Stimulated activated CD8-positive, alpha-beta memory T cell treated with anti-CD3 and anti-CD28 coated beads, Interleukin-15, amount 100 ng/mL, for 1 hour (primary cell): ENCODE measurements at regions not wholly inside any gene's neighbourhood (a gene's known extent, or its start where the extent isn't known, plus 50 kb on each side); places are given as distances from the start of the nearest gene placed in this dataset.

Source experiments
- DNase-seq: peaks from one replicate; pipeline ENCODE4 v3.0.0-alpha.2; 2020; ENCODE audit warnings: low read depth

GRCh38 chr3:102114264-102114979, 265.1 kb downstream of the NFKBIZ start:
- peak; percentile 14 for DNase-seq

DNA sequence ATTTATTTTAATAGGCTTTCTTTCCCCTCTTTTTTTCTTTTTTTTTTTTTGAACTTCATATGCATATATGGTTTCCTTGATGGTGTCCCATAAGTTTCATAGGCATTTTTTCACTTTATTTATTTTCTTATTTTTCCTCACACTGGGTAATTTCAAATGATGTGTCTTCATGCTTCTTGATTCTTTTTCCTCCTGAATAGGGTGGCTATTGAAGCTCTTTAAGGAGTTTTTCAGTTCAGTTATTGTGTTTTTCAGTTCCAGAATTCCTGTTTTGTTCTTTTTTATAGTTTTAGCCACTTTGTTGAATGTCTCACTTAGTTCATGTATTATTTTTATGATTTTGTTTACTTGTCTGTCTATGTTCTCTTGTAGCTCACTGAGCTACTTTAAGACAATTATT, 273.2 kb downstream of the NFKBIZ start:
- DNase-seq: no peak

- DNase-seq: no peak
Observed at GRCh38 chr3:102123590-102124190, 274.4 kb downstream of the NFKBIZ start.

GRCh38 chr3:102124282-102124681, 275.0 kb downstream of the NFKBIZ start:
- DNase-seq: no peak

DNA sequence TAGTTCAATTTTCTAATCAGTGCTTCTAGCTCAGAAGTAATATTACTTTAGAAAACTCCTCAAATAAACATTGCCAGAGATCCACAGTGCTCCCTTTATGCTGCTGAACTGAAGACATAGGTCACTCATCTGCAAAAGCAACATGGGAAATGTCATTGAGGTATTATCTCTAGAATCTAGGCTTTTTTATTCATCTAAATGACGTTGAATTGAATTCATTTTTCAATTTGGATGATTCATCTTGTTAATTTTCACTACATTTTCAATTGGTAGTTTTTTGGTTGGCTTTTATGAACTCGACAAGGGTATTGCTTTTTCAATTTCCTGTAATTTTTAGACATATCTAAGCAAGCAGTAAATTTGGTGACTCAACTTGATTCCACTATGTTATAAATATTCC, 275.4 kb downstream of the NFKBIZ start:
- DNase-seq: no peak

GRCh38 chr3:102125197-102125993, 276.1 kb downstream of the NFKBIZ start:
- DNase-seq: no peak

GRCh38 chr3:102125994-102126368, 276.7 kb downstream of the NFKBIZ start:
- DNase-seq: no peak

GRCh38 chr3:102129760-102130608, 280.7 kb downstream of the NFKBIZ start:
- DNase-seq: no peak

GRCh38 chr3:102132370-102132769, 283.1 kb downstream of the NFKBIZ start:
- no peak for DNase-seq

- no peak for DNase-seq
Observed at GRCh38 chr3:102133376-102133775, 284.1 kb downstream of the NFKBIZ start.

DNA sequence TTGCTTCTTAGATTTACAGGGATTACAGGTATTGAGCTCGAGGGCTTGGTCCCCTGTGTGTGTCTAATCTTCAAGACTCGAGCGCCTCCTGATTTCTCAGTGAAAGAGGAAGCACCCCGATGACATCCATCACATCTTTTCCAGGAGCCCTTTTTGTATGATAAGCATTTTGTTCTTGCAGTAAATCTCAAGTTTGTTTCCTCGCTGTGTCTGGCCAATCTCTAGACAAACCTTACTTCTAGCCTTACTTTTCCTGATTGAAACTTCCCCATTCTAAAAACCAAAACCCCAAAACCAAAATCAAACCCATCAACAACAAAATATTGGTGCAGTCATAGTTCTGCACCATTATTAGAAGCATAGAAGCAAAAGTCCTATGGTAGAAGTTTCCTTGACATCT, 286.0 kb downstream of the NFKBIZ start:
- no peak for DNase-seq

- DNase-seq: no peak
Observed at GRCh38 chr3:102136183-102136582, 286.9 kb downstream of the NFKBIZ start.

GRCh38 chr3:102140116-102140515, 290.8 kb downstream of the NFKBIZ start:
- DNase-seq: no peak

GRCh38 chr3:102141096-102141927, 292.0 kb downstream of the NFKBIZ start:
- no peak for DNase-seq

GRCh38 chr3:102141928-102142239, 292.6 kb downstream of the NFKBIZ start:
- DNase-seq: no peak

DNA sequence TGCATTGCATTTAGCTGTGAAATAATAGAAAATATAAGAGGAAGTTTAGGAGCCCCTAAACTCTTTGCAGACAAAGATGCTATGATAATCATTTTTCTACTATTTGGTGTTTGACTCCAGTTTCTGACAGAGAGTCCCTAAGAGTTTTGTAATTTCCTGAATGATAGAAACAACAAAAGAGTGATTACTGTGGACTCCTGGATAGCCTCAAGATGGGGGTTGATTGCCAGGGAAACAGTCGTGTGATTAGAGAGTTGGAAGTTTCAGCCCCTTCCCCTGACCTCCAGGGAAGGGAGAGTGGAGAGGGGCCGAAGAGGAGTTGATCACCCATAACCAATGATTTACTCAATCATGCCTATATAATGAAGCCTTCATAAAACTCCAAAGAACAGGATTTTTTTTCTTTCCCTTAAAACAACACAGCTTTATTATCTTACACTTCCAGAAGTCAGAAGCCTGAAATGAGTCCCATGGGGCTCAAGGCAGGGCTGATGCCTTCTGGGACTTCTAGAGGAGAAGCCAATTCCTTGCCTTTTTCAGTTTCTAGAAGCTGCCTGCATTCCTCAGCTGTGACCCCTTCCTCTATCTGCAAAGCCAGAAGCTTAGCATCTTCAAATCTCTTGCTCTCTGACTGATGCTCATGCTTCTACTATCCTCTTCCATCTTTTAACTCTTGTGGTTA, 292.3 kb upstream of the ZPLD1 start:
- DNase-seq: no peak

DNA sequence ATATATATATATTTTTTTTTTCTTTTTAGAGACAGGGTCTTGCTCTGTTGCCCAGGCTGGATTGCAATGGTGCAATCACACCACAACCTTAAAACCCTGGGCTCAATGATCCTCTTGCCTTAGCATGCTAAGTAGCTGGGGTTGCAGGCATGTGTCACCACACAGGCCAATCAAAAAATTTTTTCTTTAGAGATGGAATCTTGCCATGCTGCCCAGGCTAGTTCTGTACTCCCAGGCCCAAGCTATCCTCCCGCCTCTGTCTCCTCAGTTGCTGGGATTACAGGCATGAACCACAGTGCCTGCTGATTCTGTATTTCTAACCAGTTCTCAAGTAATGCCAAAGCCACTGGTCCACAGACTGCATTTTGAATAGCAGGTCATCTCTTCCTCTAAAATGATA, 291.3 kb upstream of the ZPLD1 start:
- DNase-seq: no peak

- no peak for DNase-seq
Observed at GRCh38 chr3:102144063-102144462, 290.8 kb upstream of the ZPLD1 start.

GRCh38 chr3:102148598-102149337, 286.0 kb upstream of the ZPLD1 start:
- DNase-seq: no peak

GRCh38 chr3:102151935-102152334, 282.9 kb upstream of the ZPLD1 start:
- DNase-seq: no peak
